Spleen (tissue), 11 donors: ENCODE measurements at regions not wholly inside any gene's neighbourhood (a gene's known extent, or its start where the extent isn't known, plus 50 kb on each side); places are given as distances from the start of the nearest gene placed in this dataset.

Source experiments
- DNase-seq: peaks from one replicate; pipeline ENCODE4 v3.0.0-alpha.2; 2020
- H3K27ac ChIP-seq, 8 donors: fragments of 200-600 bp; sonication (generic) in 7 of 8; 1 replicate in 4 of 8; 2 replicates in 4 of 8; pipeline versions ENCODE4 v1.5.0 to v1.8.0; 2016 to 2021; ENCODE audit warnings: inconsistent platforms in 4 of 8, mild to moderate bottlenecking in 4 of 8, moderate library complexity in 1 of 8
- H3K27me3 ChIP-seq, 7 donors: fragments of 200-600 bp; sonication (generic) in 6 of 7; replicated peaks in 1 of 7; 1 replicate in 4 of 7; 2 replicates in 3 of 7; pipeline versions ENCODE4 v1.5.0 to v1.8.0; 2016 to 2021; ENCODE audit warnings: inconsistent platforms in 3 of 7, mild to moderate bottlenecking in 1 of 7
- H3K36me3 ChIP-seq, 6 donors: fragments of 200-600 bp; sonication (generic) in 5 of 6; 1 replicate in 4 of 6; 2 replicates in 2 of 6; pipeline versions ENCODE4 v1.5.0 to v1.8.0; 2016 to 2021; ENCODE audit warnings: inconsistent platforms in 2 of 6
- H3K4me1 ChIP-seq, 6 donors: fragments of 200-600 bp; sonication (generic) in 5 of 6; 1 replicate in 3 of 6; 2 replicates in 3 of 6; pipeline versions ENCODE4 v1.5.0 to v1.8.0; 2016 to 2021; ENCODE audit warnings: inconsistent platforms in 3 of 6
- H3K4me3 ChIP-seq, 8 donors: fragments of 200-600 bp; sonication (generic) in 7 of 8; 1 replicate in 4 of 8; 2 replicates in 4 of 8; pipeline versions ENCODE4 v1.5.0 to v1.8.0; 2016 to 2021; ENCODE audit warnings: inconsistent platforms in 4 of 8, mild to moderate bottlenecking in 4 of 8, moderate library complexity in 2 of 8
- H3K9me3 ChIP-seq, 8 donors: fragments of 200-600 bp; sonication (generic) in 7 of 8; 1 replicate in 4 of 8; 2 replicates in 4 of 8; pipeline versions ENCODE4 v1.5.0 to v1.8.0; 2016 to 2021; ENCODE audit warnings: inconsistent platforms in 4 of 8
- CTCF ChIP-seq, 11 experiments: fragments of 200-600 bp in 7 of 11; fragments of 450-650 bp in 4 of 11; sonication (generic) in 4 of 11; IDR thresholded peaks in 8 of 11; conservative IDR thresholded peaks in 3 of 11; 1 replicate in 7 of 11; 2 replicates in 4 of 11; pipeline versions ENCODE4 v1.4.0 to v1.8.0; 2016 to 2021; ENCODE audit warnings: antibody characterized with exemption in 11 of 11, inconsistent platforms in 4 of 11, mild to moderate bottlenecking in 1 of 11
- POLR2A ChIP-seq, 3 donors: fragments of 450-650 bp; IDR thresholded peaks; one replicate each; pipeline ENCODE4 v1.5.1; 2017; ENCODE audit warnings: antibody characterized with exemption in 3 of 3, mild to moderate bottlenecking in 1 of 3
- POLR2AphosphoS5 ChIP-seq, 3 donors: sonication (generic); formaldehyde crosslinking; IDR thresholded peaks; one replicate each; pipeline ENCODE4 v1.5.1; 2017; ENCODE audit warnings: antibody characterized with exemption in 3 of 3
- WGBS, 5 donors: extraction: QIAGEN DNeasy Blood & Tissue Kit in 3 of 5; methylation state at CpG; one replicate each; pipeline versions ENCODE4 v1.1.5 to v1.1.7; 2013 to 2018; 5-methylcytosine and 5-hydroxymethylcytosine counted together
- intact Hi-C: fragments of 100-400 bp; cut with DNase I; formaldehyde crosslinking; loops from one replicate; pipeline ENCODE4 v1.15.0; 2023; ENCODE audit warnings: low total_unique reads
- donor health status: healthy with polysubstance abuse.
- donor health status: DM: no; HTN: no; CAD: no; lungs with moderate emphysema.
- donor health status: DM: no; HTN: no; CAD: no.
- donor health status: Bipolar disorder and iron deficiency.
- donor health status: healthy.
- donor health status: DM: no; HTN: no; CAD: no.
- donor health status: DM: yes; HTN: yes; CAD: no.

DNA sequence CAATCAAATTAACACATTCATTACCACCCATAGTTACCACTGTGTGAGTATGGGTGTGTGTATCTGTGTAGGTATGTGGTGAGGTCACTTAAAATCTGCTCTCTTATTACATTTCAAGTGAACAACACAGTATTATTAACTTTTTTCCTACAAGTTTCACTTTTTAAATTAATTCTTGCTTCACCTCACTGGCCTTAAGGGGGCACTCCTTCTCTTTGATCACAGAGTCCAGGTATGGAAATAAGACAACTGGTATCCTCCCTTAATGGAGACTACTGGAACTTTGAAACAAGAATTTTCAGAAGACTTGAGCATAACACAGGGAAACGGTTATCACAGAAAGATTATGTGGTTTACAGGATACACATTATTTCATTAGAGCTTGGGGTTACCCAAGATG, 255.8 kb downstream of the ASXL3 start:
- no peak for TF ChIP-seq CTCF (IDR thresholded peaks at IDR 0.05 in 8 of 11, conservative IDR thresholded peaks at IDR 0.05 in 3 of 11)
- TF ChIP-seq POLR2AphosphoS5 (IDR thresholded peaks at IDR 0.05) = no peak
- Histone ChIP-seq H3K9me3 (peaks cover 0 to 25% (median 12%) of the 10 kb centered on the region in 8 donors), H3K27me3 (no peaks in the 10 kb centered on the region), H3K4me3 (no peak overlapping the region), H3K4me1 (no peaks in the 10 kb centered on the region), H3K36me3 (no peaks in the 10 kb centered on the region), H3K27ac (no peak overlapping the region)
- intact Hi-C loops = no loop called here
- 70 to 95% (median 81%) methylated on average over 1 of the region's 1 CpG for WGBS, 5 donors
- DNase-seq = no peak

- 2 to 58% (median 39%) methylated on average over 1 of the region's 1 CpG for WGBS, 5 donors
- intact Hi-C loops = no loop called here
- H3K36me3 ChIP-seq = no peaks in the 10 kb centered on the region
Observed at GRCh38 chr18:33831424-33831823, 253.4 kb downstream of the ASXL3 start.

GRCh38 chr18:33830213-33830612, 252.2 kb downstream of the ASXL3 start:
- no peaks in the 10 kb centered on the region for H3K36me3 ChIP-seq
- 90 to 100% (median 93%) methylated on average over 1 of the region's 1 CpG for WGBS, 5 donors
- TF ChIP-seq CTCF (IDR thresholded peaks at IDR 0.05 in 8 of 11, conservative IDR thresholded peaks at IDR 0.05 in 3 of 11) (no peak), POLR2AphosphoS5 (IDR thresholded peaks at IDR 0.05) (no peak), POLR2A (IDR thresholded peaks at IDR 0.05) (no peak)
- H3K27ac ChIP-seq = no peak overlapping the region
- no peaks in the 10 kb centered on the region for H3K27me3 ChIP-seq
- intact Hi-C loops = no loop called here
- no peak overlapping the region for H3K4me3 ChIP-seq
- no peak for DNase-seq
- H3K9me3 ChIP-seq = peaks cover 0 to 25% (median 12%) of the 10 kb centered on the region in 8 donors
- no peaks in the 10 kb centered on the region for H3K4me1 ChIP-seq

More at GRCh38 chr18:33831424-33831823, 253.4 kb downstream of the ASXL3 start:
- Histone ChIP-seq H3K27me3 (no peaks in the 10 kb centered on the region), H3K27ac (no peak overlapping the region), H3K4me1 (no peaks in the 10 kb centered on the region), H3K9me3 (peaks cover 0 to 25% (median 12%) of the 10 kb centered on the region in 8 donors), H3K4me3 (no peak overlapping the region)
- no peak for DNase-seq
- TF ChIP-seq POLR2A (IDR thresholded peaks at IDR 0.05) (no peak), POLR2AphosphoS5 (IDR thresholded peaks at IDR 0.05) (no peak), CTCF (IDR thresholded peaks at IDR 0.05 in 8 of 11, conservative IDR thresholded peaks at IDR 0.05 in 3 of 11) (no peak)

- H3K27me3 ChIP-seq = no peaks in the 10 kb centered on the region
- intact Hi-C loops = no loop called here
- WGBS, 5 donors = 66 to 76% (median 70%) methylated on average over 2 of the region's 2 CpGs
- H3K9me3 ChIP-seq = peaks cover 0 to 25% (median 12%) of the 10 kb centered on the region in 8 donors
- TF ChIP-seq POLR2A (IDR thresholded peaks at IDR 0.05) (no peak), POLR2AphosphoS5 (IDR thresholded peaks at IDR 0.05) (no peak), CTCF (IDR thresholded peaks at IDR 0.05 in 8 of 11, conservative IDR thresholded peaks at IDR 0.05 in 3 of 11) (no peak)
- no peak overlapping the region for H3K4me3 ChIP-seq
- H3K27ac ChIP-seq = no peak overlapping the region
- no peaks in the 10 kb centered on the region for H3K36me3 ChIP-seq
- H3K4me1 ChIP-seq = no peaks in the 10 kb centered on the region
- DNase-seq = no peak
Observed at GRCh38 chr18:33828949-33829348, 250.9 kb downstream of the ASXL3 start.
